ENCODE measurements at regions not wholly inside any gene's neighbourhood (a gene's known extent, or its start where the extent isn't known, plus 50 kb on each side); places are given as distances from the start of the nearest gene placed in this dataset.

DNA sequence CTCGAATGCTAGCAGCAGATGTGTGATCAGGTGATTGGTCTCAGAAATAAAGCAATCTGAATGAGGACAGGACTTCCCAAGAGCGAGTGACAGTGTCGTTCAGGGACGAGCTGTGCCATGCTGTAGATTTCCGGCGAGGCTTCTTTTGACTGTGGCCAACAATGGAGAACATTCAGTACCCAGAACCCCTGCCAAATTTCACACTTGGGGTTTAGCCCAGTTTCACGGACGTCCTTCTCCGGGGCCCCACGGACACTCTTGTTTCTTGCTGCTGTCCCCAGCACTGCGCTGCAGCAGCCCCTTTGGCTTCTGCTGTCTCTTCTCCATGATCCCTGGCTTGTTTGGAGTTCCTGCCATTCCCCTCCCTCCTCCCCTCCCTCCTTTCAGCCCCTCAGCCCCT, 115.1 kb upstream of the GRAMD1B start:
- TF ChIP-seq TCF4 (CRISPR knock-in tag; IDR thresholded peaks at IDR 0.05; ENCODE audit: borderline replicate concordance), result no peak
- TF ChIP-seq BACH2 (CRISPR knock-in tag; IDR thresholded peaks at IDR 0.05; ENCODE audit: borderline replicate concordance), result no peak
- no peak for TF ChIP-seq ISL1 (CRISPR knock-in tag; IDR thresholded peaks at IDR 0.05)
- TF ChIP-seq, protein P1, sequence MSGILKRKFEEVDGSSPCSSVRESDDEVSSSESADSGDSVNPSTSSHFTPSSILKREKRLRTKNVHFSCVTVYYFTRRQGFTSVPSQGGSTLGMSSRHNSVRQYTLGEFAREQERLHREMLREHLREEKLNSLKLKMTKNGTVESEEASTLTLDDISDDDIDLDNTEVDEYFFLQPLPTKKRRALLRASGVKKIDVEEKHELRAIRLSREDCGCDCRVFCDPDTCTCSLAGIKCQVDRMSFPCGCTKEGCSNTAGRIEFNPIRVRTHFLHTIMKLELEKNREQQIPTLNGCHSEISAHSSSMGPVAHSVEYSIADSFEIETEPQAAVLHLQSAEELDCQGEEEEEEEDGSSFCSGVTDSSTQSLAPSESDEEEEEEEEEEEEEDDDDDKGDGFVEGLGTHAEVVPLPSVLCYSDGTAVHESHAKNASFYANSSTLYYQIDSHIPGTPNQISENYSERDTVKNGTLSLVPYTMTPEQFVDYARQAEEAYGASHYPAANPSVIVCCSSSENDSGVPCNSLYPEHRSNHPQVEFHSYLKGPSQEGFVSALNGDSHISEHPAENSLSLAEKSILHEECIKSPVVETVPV (CRISPR knock-in tag; IDR thresholded peaks at IDR 0.05), result no peak
- no peak for TF ChIP-seq ZNF8 (CRISPR knock-in tag; IDR thresholded peaks at IDR 0.05)
- TF ChIP-seq PATZ1 (CRISPR knock-in tag; IDR thresholded peaks at IDR 0.05; ENCODE audit: borderline replicate concordance), result no peak
- no peak for TF ChIP-seq ARNTL (CRISPR knock-in tag; IDR thresholded peaks at IDR 0.05; ENCODE audit: borderline replicate concordance, low read depth)
- TF ChIP-seq, protein P2, sequence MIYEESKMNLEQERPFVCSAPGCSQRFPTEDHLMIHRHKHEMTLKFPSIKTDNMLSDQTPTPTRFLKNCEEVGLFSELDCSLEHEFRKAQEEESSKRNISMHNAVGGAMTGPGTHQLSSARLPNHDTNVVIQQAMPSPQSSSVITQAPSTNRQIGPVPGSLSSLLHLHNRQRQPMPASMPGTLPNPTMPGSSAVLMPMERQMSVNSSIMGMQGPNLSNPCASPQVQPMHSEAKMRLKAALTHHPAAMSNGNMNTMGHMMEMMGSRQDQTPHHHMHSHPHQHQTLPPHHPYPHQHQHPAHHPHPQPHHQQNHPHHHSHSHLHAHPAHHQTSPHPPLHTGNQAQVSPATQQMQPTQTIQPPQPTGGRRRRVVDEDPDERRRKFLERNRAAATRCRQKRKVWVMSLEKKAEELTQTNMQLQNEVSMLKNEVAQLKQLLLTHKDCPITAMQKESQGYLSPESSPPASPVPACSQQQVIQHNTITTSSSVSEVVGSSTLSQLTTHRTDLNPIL (CRISPR knock-in tag; IDR thresholded peaks at IDR 0.05; ENCODE audit: low read depth), result no peak
- no peak for TF ChIP-seq ZNF70 (CRISPR knock-in tag; IDR thresholded peaks at IDR 0.05)
- no peak for TF ChIP-seq ZFP3 (CRISPR knock-in tag; IDR thresholded peaks at IDR 0.05)
- no peak for TF ChIP-seq ZC3H10 (CRISPR knock-in tag; IDR thresholded peaks at IDR 0.05)
- TF ChIP-seq ZFP30 (CRISPR knock-in tag; IDR thresholded peaks at IDR 0.05), result no peak
- no peak for TF ChIP-seq PPARA (CRISPR knock-in tag; IDR thresholded peaks at IDR 0.05; ENCODE audit: borderline replicate concordance)
- TF ChIP-seq GLIS3 (CRISPR knock-in tag; IDR thresholded peaks at IDR 0.05), result no peak
